ENCODE measurements at regions not wholly inside any gene's neighbourhood (a gene's known extent, or its start where the extent isn't known, plus 50 kb on each side); places are given as distances from the start of the nearest gene placed in this dataset.
"Not testable (repeated sequence)": the region's sequence is repeated elsewhere in the genome, so short reads cannot be mapped to it uniquely, and the experiment has no call there.

- no peak overlapping the region for H2AFZ ChIP-seq (ENCODE audit: low read length)
- no peaks in the 10 kb centered on the region for H3K36me3 ChIP-seq (ENCODE audit: low read depth, low read length)
- ChIA-PET CTCF (interaction anchor here (0.7 kb wide), 1 partner anchor 170 kb away, joined by 3 read pairs; no protein-coding TSS in a partner anchor), POLR2A (ENCODE audit: unreplicated experiment) (interaction anchor here (0.6 kb wide), 1 partner anchor 11 kb away, joined by 3 read pairs; no protein-coding TSS in a partner anchor)
- TF ChIP-seq CTCF (conservative IDR thresholded peaks at IDR 0.05; ENCODE audit: low read depth, low read length) (no peak), EZH2phosphoT487 (IDR thresholded peaks at IDR 0.05; ENCODE audit: borderline replicate concordance, low read length) (no peak), EZH2 (IDR thresholded peaks at IDR 0.05; ENCODE audit: low read length, unreplicated experiment) (no peak)
- H3K9ac ChIP-seq (ENCODE audit: low read length) = no peak overlapping the region
- no peaks in the 10 kb centered on the region for H3K27me3 ChIP-seq (ENCODE audit: low read length)
- no TSS peak for BruUV-seq (replicated peaks)
- H3K4me3 ChIP-seq (ENCODE audit: low read length) = no peak overlapping the region
- intact Hi-C loops (cut with micrococcal nuclease) = no loop called here
- no peak overlapping the region for H3K27ac ChIP-seq (ENCODE audit: low read length)
- H3F3A ChIP-seq (ENCODE audit: low read length, unreplicated experiment) = no peaks in the 10 kb centered on the region
- H3K9me2 ChIP-seq (replicated peaks; ENCODE audit: low read length) = no peaks in the 10 kb centered on the region
- DNase-seq = peak; percentile 53
- no peaks in the 10 kb centered on the region for H3K9me3 ChIP-seq (ENCODE audit: low read length)
- H3K4me2 ChIP-seq (ENCODE audit: low read length) = peak overlapping the region; percentile 35; the same call in 1 of the 2 replicates
- H3K4me1 ChIP-seq (ENCODE audit: insufficient read depth, low read length) = peaks cover 8% of the 10 kb centered on the region
- H3K79me2 ChIP-seq (ENCODE audit: low read length) = no peaks in the 10 kb centered on the region
- H4K20me1 ChIP-seq (ENCODE audit: low read length) = no peaks in the 10 kb centered on the region
- ATAC-seq = peak; percentile 97
Measured at GRCh38 chr2:230627806-230628724, 84.6 kb upstream of the CAB39 start.

DNA sequence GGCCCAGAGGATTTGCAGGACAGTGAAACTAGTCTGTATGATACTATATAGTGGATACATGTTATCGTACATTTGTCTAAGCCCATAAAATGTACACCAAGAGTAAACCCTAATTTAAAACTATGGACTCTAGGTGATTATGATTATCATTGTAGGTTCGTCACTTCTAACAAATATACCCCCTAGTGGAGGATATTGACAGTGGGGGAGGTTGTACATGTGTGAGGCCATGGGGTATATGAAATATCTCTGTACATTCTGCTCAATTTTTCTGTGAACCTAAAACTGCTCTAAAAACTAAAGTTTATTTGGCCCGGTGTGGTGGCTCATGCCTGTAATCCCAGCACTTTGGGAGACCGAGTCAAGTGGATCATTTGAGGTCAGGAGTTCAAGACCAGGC, 81.2 kb upstream of the CAB39 start:
- no peak overlapping the region for H3K9ac ChIP-seq (ENCODE audit: low read length)
- peaks cover 8% of the 10 kb centered on the region for H3K4me1 ChIP-seq (ENCODE audit: insufficient read depth, low read length)
- H3K36me3 ChIP-seq (ENCODE audit: low read depth, low read length) = no peaks in the 10 kb centered on the region
- ATAC-seq (no peak), DNase-seq (no peak)
- H3K27ac ChIP-seq (ENCODE audit: low read length) = no peak overlapping the region
- no peak for TF ChIP-seq EZH2 (IDR thresholded peaks at IDR 0.05; ENCODE audit: low read length, unreplicated experiment)
- TF ChIP-seq CTCF (conservative IDR thresholded peaks at IDR 0.05; ENCODE audit: low read depth, low read length) = no peak
- TF ChIP-seq EZH2phosphoT487 (IDR thresholded peaks at IDR 0.05; ENCODE audit: borderline replicate concordance, low read length) = no peak
- BruUV-seq (replicated peaks) = no TSS peak
- no peaks in the 10 kb centered on the region for H3K27me3 ChIP-seq (ENCODE audit: low read length)
- H3K9me2 ChIP-seq (replicated peaks; ENCODE audit: low read length) = no peaks in the 10 kb centered on the region
- H4K20me1 ChIP-seq (ENCODE audit: low read length) = no peaks in the 10 kb centered on the region
- H3F3A ChIP-seq (ENCODE audit: low read length, unreplicated experiment) = no peaks in the 10 kb centered on the region
- H3K79me2 ChIP-seq (ENCODE audit: low read length) = no peaks in the 10 kb centered on the region
- ChIA-PET POLR2A (ENCODE audit: unreplicated experiment) (no interaction called here), CTCF (no interaction called here)
- no peak overlapping the region for H3K4me3 ChIP-seq (ENCODE audit: low read length)
- no peaks in the 10 kb centered on the region for H3K9me3 ChIP-seq (ENCODE audit: low read length)
- H3K4me2 ChIP-seq (ENCODE audit: low read length) = no peak overlapping the region
- no peak overlapping the region for H2AFZ ChIP-seq (ENCODE audit: low read length)
- intact Hi-C loops (cut with micrococcal nuclease) = no loop called here

- Histone ChIP-seq H3F3A (ENCODE audit: low read length, unreplicated experiment) (no peaks in the 10 kb centered on the region), H3K27ac (ENCODE audit: low read length) (no peak overlapping the region), H3K79me2 (ENCODE audit: low read length) (no peaks in the 10 kb centered on the region), H3K4me3 (ENCODE audit: low read length) (no peak overlapping the region), H3K36me3 (ENCODE audit: low read depth, low read length) (no peaks in the 10 kb centered on the region), H3K9me2 (replicated peaks; ENCODE audit: low read length) (no peaks in the 10 kb centered on the region), H3K9ac (ENCODE audit: low read length) (no peak overlapping the region), H3K4me1 (ENCODE audit: insufficient read depth, low read length) (no peaks in the 10 kb centered on the region), H3K27me3 (ENCODE audit: low read length) (no peaks in the 10 kb centered on the region), H3K4me2 (ENCODE audit: low read length) (no peak overlapping the region), H3K9me3 (ENCODE audit: low read length) (no peaks in the 10 kb centered on the region), H2AFZ (ENCODE audit: low read length) (no peak overlapping the region), H4K20me1 (ENCODE audit: low read length) (no peaks in the 10 kb centered on the region)
- intact Hi-C loops (cut with micrococcal nuclease) = no loop called here
- TF ChIP-seq CTCF (conservative IDR thresholded peaks at IDR 0.05; ENCODE audit: low read depth, low read length) (no peak), EZH2phosphoT487 (IDR thresholded peaks at IDR 0.05; ENCODE audit: borderline replicate concordance, low read length) (no peak), EZH2 (IDR thresholded peaks at IDR 0.05; ENCODE audit: low read length, unreplicated experiment) (no peak)
- ATAC-seq = no peak
- CTCF ChIA-PET = no interaction called here
- POLR2A ChIA-PET (ENCODE audit: unreplicated experiment) = interaction anchor here (0.6 kb wide), 1 partner anchor 84 kb away, joined by 6 read pairs; no protein-coding TSS in a partner anchor
- no peak for DNase-seq
- no TSS peak for BruUV-seq (replicated peaks)
Measured at GRCh38 chr2:230634146-230634545, 78.5 kb upstream of the CAB39 start.

GRCh38 chr2:230634721-230635313, 77.8 kb upstream of the CAB39 start:
- H3K4me3 ChIP-seq (ENCODE audit: low read length); H3K9ac ChIP-seq (ENCODE audit: low read length); H3K4me2 ChIP-seq (ENCODE audit: low read length); H3K4me1 ChIP-seq (ENCODE audit: insufficient read depth, low read length); H4K20me1 ChIP-seq (ENCODE audit: low read length); H3K27me3 ChIP-seq (ENCODE audit: low read length); intact Hi-C loops (cut with micrococcal nuclease); H3K9me2 ChIP-seq (replicated peaks; ENCODE audit: low read length); H3K36me3 ChIP-seq (ENCODE audit: low read depth, low read length); BruUV-seq (replicated peaks); H3K79me2 ChIP-seq (ENCODE audit: low read length); H3K9me3 ChIP-seq (ENCODE audit: low read length); CTCF ChIA-PET; DNase-seq; H3F3A ChIP-seq (ENCODE audit: low read length, unreplicated experiment); ATAC-seq; H2AFZ ChIP-seq (ENCODE audit: low read length); H3K27ac ChIP-seq (ENCODE audit: low read length): not testable (repeated sequence)
- POLR2A ChIA-PET (ENCODE audit: unreplicated experiment) = interaction anchor here (0.6 kb wide), 1 partner anchor 84 kb away, joined by 6 read pairs; no protein-coding TSS in a partner anchor
